ENCODE measurements at regions not wholly inside any gene's neighbourhood (a gene's known extent, or its start where the extent isn't known, plus 50 kb on each side); places are given as distances from the start of the nearest gene placed in this dataset.

DNA sequence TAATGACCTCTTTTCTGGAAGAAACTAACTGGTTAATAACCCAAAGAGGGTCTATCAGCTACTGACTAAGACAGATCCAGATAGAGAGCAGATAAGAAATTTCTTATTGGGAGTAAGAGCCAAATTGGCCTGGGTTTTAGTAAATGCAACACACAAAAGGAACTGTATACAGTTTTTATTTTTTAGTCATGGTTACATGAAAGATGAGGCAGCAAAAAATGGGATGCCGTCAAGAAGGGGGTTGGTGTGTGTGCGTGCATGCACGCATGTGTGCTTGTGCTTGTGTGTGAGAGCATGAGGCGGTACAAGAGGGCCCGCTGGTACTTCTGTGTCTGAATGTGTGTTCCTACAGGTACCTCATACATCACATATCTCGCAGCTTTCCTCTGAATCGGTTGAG, 466.2 kb upstream of the HNRNPA3 start:
- CTCF ChIA-PET = no interaction called here
- no peak for TF ChIP-seq CTCF (conservative IDR thresholded peaks at IDR 0.05; ENCODE audit: low read depth, low read length)
- no peak for TF ChIP-seq EZH2phosphoT487 (IDR thresholded peaks at IDR 0.05; ENCODE audit: borderline replicate concordance, low read length)
- TF ChIP-seq EZH2 (IDR thresholded peaks at IDR 0.05; ENCODE audit: low read length, unreplicated experiment) = no peak
- H3K4me1 ChIP-seq (ENCODE audit: insufficient read depth, low read length) = no peaks in the 10 kb centered on the region
- H2AFZ ChIP-seq (ENCODE audit: low read length) = no peak overlapping the region
- intact Hi-C loops (cut with micrococcal nuclease) = no loop called here
- no peaks in the 10 kb centered on the region for H3K36me3 ChIP-seq (ENCODE audit: low read depth, low read length)
- no peak overlapping the region for H3K4me2 ChIP-seq (ENCODE audit: low read length)
- ATAC-seq = no peak
- no peaks in the 10 kb centered on the region for H3F3A ChIP-seq (ENCODE audit: low read length, unreplicated experiment)
- no peak overlapping the region for H3K4me3 ChIP-seq (ENCODE audit: low read length)
- no peaks in the 10 kb centered on the region for H3K9me2 ChIP-seq (replicated peaks; ENCODE audit: low read length)
- H4K20me1 ChIP-seq (ENCODE audit: low read length) = no peaks in the 10 kb centered on the region
- H3K79me2 ChIP-seq (ENCODE audit: low read length) = no peaks in the 10 kb centered on the region
- DNase-seq = no peak
- no TSS peak for BruUV-seq (replicated peaks)
- no peak overlapping the region for H3K27ac ChIP-seq (ENCODE audit: low read length)
- POLR2A ChIA-PET (ENCODE audit: unreplicated experiment) = no interaction called here
- H3K9me3 ChIP-seq (ENCODE audit: low read length) = no peaks in the 10 kb centered on the region
- no peak overlapping the region for H3K9ac ChIP-seq (ENCODE audit: low read length)
- H3K27me3 ChIP-seq (ENCODE audit: low read length) = peaks cover 73% of the 10 kb centered on the region

- BruUV-seq (replicated peaks) = no TSS peak
- CTCF ChIA-PET = no interaction called here
- H3F3A ChIP-seq (ENCODE audit: low read length, unreplicated experiment) = no peaks in the 10 kb centered on the region
Observed at GRCh38 chr2:176747506-176747905, 465.1 kb upstream of the HNRNPA3 start.

DNA sequence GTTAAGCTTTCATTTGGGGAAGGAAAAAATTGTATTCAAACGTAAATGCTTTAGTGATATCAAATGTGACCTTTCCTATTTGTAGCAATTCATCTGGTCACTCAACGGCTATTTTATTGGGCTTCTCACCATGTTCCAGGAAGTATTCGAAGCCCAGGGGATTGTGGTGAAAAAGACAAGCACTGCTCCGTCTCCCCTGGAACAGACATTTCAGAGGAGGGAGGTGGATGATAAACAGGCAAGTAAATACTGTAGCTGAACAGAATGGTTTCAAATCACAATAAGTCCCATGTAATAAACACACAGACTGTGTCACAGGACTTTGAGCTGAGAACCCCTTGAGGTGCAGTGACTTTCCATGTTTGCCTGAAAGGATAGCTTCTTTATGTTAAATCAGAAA, 464.7 kb upstream of the HNRNPA3 start:
- BruUV-seq (replicated peaks) = no TSS peak
- no peaks in the 10 kb centered on the region for H3F3A ChIP-seq (ENCODE audit: low read length, unreplicated experiment)
- no peak overlapping the region for H3K4me3 ChIP-seq (ENCODE audit: low read length)
- DNase-seq (no peak), ATAC-seq (no peak)
- H3K36me3 ChIP-seq (ENCODE audit: low read depth, low read length) = no peaks in the 10 kb centered on the region
- no peak for TF ChIP-seq EZH2phosphoT487 (IDR thresholded peaks at IDR 0.05; ENCODE audit: borderline replicate concordance, low read length)
- TF ChIP-seq CTCF (conservative IDR thresholded peaks at IDR 0.05; ENCODE audit: low read depth, low read length) = no peak
- TF ChIP-seq EZH2 (IDR thresholded peaks at IDR 0.05; ENCODE audit: low read length, unreplicated experiment) = no peak
- H3K27me3 ChIP-seq (ENCODE audit: low read length) = peaks cover 73% of the 10 kb centered on the region
- no peaks in the 10 kb centered on the region for H3K9me3 ChIP-seq (ENCODE audit: low read length)
- CTCF ChIA-PET = no interaction called here
- H3K4me1 ChIP-seq (ENCODE audit: insufficient read depth, low read length) = no peaks in the 10 kb centered on the region
- H3K9ac ChIP-seq (ENCODE audit: low read length) = no peak overlapping the region
- intact Hi-C loops (cut with micrococcal nuclease) = no loop called here
- H2AFZ ChIP-seq (ENCODE audit: low read length) = no peak overlapping the region
- H3K79me2 ChIP-seq (ENCODE audit: low read length) = no peaks in the 10 kb centered on the region
- no peaks in the 10 kb centered on the region for H3K9me2 ChIP-seq (replicated peaks; ENCODE audit: low read length)
- POLR2A ChIA-PET (ENCODE audit: unreplicated experiment) = no interaction called here
- no peaks in the 10 kb centered on the region for H4K20me1 ChIP-seq (ENCODE audit: low read length)
- no peak overlapping the region for H3K4me2 ChIP-seq (ENCODE audit: low read length)
- no peak overlapping the region for H3K27ac ChIP-seq (ENCODE audit: low read length)

More at GRCh38 chr2:176747506-176747905, 465.1 kb upstream of the HNRNPA3 start:
- TF ChIP-seq CTCF (conservative IDR thresholded peaks at IDR 0.05; ENCODE audit: low read depth, low read length) = no peak
- TF ChIP-seq EZH2 (IDR thresholded peaks at IDR 0.05; ENCODE audit: low read length, unreplicated experiment) = no peak
- no peak for TF ChIP-seq EZH2phosphoT487 (IDR thresholded peaks at IDR 0.05; ENCODE audit: borderline replicate concordance, low read length)
- Histone ChIP-seq H3K9me3 (ENCODE audit: low read length) (no peaks in the 10 kb centered on the region), H3K9ac (ENCODE audit: low read length) (no peak overlapping the region), H3K27ac (ENCODE audit: low read length) (no peak overlapping the region), H3K4me2 (ENCODE audit: low read length) (no peak overlapping the region), H3K4me3 (ENCODE audit: low read length) (no peak overlapping the region), H2AFZ (ENCODE audit: low read length) (no peak overlapping the region), H4K20me1 (ENCODE audit: low read length) (no peaks in the 10 kb centered on the region), H3K27me3 (ENCODE audit: low read length) (peaks cover 76% of the 10 kb centered on the region), H3K9me2 (replicated peaks; ENCODE audit: low read length) (no peaks in the 10 kb centered on the region), H3K36me3 (ENCODE audit: low read depth, low read length) (no peaks in the 10 kb centered on the region), H3K4me1 (ENCODE audit: insufficient read depth, low read length) (no peaks in the 10 kb centered on the region), H3K79me2 (ENCODE audit: low read length) (no peaks in the 10 kb centered on the region)
- DNase-seq (no peak), ATAC-seq (no peak)
- intact Hi-C loops (cut with micrococcal nuclease) = no loop called here
- POLR2A ChIA-PET (ENCODE audit: unreplicated experiment) = no interaction called here
